WTC11 (cell line): ENCODE measurements at regions not wholly inside any gene's neighbourhood (a gene's known extent, or its start where the extent isn't known, plus 50 kb on each side); places are given as distances from the start of the nearest gene placed in this dataset.

Experiments
- ATAC-seq: fragments of 200-7000 bp; cut with Tn5 transposase; 2 replicates; pipeline ENCODE4 v1.10.0; 2021; ENCODE audit warnings: mild to moderate bottlenecking, moderate library complexity
- CTCF ChIA-PET: fragments of 300-600 bp; sonication (Branson Sonifier 250); formaldehyde crosslinking; loops from one replicate; lab custom pipeline; 2021; ENCODE audit warnings: antibody characterized with exemption; lab: Charles Lee
- POLR2A ChIA-PET: fragments of 350-600 bp; sonication (Branson Sonifier 250); formaldehyde crosslinking; loops from one replicate; lab custom pipeline; 2021; ENCODE audit warnings: antibody characterized with exemption; lab: Charles Lee
- DNase-seq: peaks from one replicate; pipeline ENCODE4 v3.0.0; 2021; ENCODE audit warnings: low spot score
- H3K27ac Mint-ChIP-seq: 2 replicates; pipeline ENCODE4 v1.8.0; 2021; ENCODE audit warnings: mixed read lengths
- H3K27me3 Mint-ChIP-seq: 2 replicates; pipeline ENCODE4 v1.8.0; 2021; ENCODE audit warnings: low read depth, mild to moderate bottlenecking, moderate library complexity, mixed read lengths
- H3K36me3 Mint-ChIP-seq: 2 replicates; pipeline ENCODE4 v1.8.0; 2021; ENCODE audit warnings: mixed read lengths
- H3K4me1 Mint-ChIP-seq: 2 replicates; pipeline ENCODE4 v1.8.0; 2022; ENCODE audit warnings: mixed read lengths
- H3K4me3 Mint-ChIP-seq: 2 replicates; pipeline ENCODE4 v1.8.0; 2021; ENCODE audit warnings: mild to moderate bottlenecking, moderate library complexity, mixed read lengths
- H3K9me3 Mint-ChIP-seq: 2 replicates; pipeline ENCODE4 v1.8.0; 2021; ENCODE audit warnings: mixed read lengths
- AFF4 ChIP-seq: sonication (generic); formaldehyde crosslinking; IDR thresholded peaks from 2 replicates; pipeline ENCODE4 v1.8.1; 2023; ENCODE audit warnings: mild to moderate bottlenecking, missing genetic modification reagents, borderline replicate concordance
- CREB1 ChIP-seq: sonication (generic); formaldehyde crosslinking; IDR thresholded peaks from 2 replicates; pipeline ENCODE4 v1.8.0; 2023; ENCODE audit warnings: mild to moderate bottlenecking, missing genetic modification reagents
- E2F5 ChIP-seq: sonication (generic); formaldehyde crosslinking; IDR thresholded peaks from 2 replicates; pipeline ENCODE4 v1.8.1; 2022; ENCODE audit warnings: mild to moderate bottlenecking, moderate library complexity, missing genetic modification reagents
- ELF4 ChIP-seq: sonication (generic); formaldehyde crosslinking; IDR thresholded peaks from 2 replicates; pipeline ENCODE4 v1.8.1; 2022; ENCODE audit warnings: low read depth, mild to moderate bottlenecking, moderate library complexity, missing genetic modification reagents
- ETV6 ChIP-seq: sonication (generic); formaldehyde crosslinking; IDR thresholded peaks from 2 replicates; pipeline ENCODE4 v1.8.1; 2022; ENCODE audit warnings: mild to moderate bottlenecking, missing genetic modification reagents
- FOXK1 ChIP-seq: sonication (generic); formaldehyde crosslinking; IDR thresholded peaks from 2 replicates; pipeline ENCODE4 v1.8.0; 2022; ENCODE audit warnings: mild to moderate bottlenecking, moderate library complexity, missing genetic modification reagents
- HMGA2 ChIP-seq: fragments of 250-450 bp; sonication (Bioruptor Pico); IDR thresholded peaks from 2 replicates; pipeline ENCODE4 v1.4.0; 2021; ENCODE audit warnings: mild to moderate bottlenecking, moderate library complexity
- JAZF1 ChIP-seq: fragments of 250-450 bp; sonication (Bioruptor Pico); IDR thresholded peaks from 2 replicates; pipeline ENCODE4 v1.9.0; 2021; ENCODE audit warnings: moderate library complexity, mild to moderate bottlenecking, inconsistent platforms
- MAX ChIP-seq: sonication (generic); formaldehyde crosslinking; IDR thresholded peaks from 2 replicates; pipeline ENCODE4 v1.8.0; 2022; ENCODE audit warnings: mild to moderate bottlenecking, missing genetic modification reagents
- NFE2L1 ChIP-seq: sonication (generic); formaldehyde crosslinking; IDR thresholded peaks from 2 replicates; pipeline ENCODE4 v1.8.1; 2023; ENCODE audit warnings: missing genetic modification reagents
- NR1H2 ChIP-seq: sonication (generic); formaldehyde crosslinking; IDR thresholded peaks from 2 replicates; pipeline ENCODE4 v1.9.0; 2021; ENCODE audit warnings: mild to moderate bottlenecking, moderate library complexity, missing genetic modification reagents
- SMAD3 ChIP-seq: sonication (generic); formaldehyde crosslinking; IDR thresholded peaks from 2 replicates; pipeline ENCODE4 v1.8.0; 2022; ENCODE audit warnings: missing genetic modification reagents, mild to moderate bottlenecking, borderline replicate concordance
- SMAD4 ChIP-seq: sonication (generic); formaldehyde crosslinking; IDR thresholded peaks from 2 replicates; pipeline ENCODE4 v1.8.0; 2022; ENCODE audit warnings: mild to moderate bottlenecking, missing genetic modification reagents
- SOX15 ChIP-seq: fragments of 250-450 bp; sonication (Bioruptor Pico); IDR thresholded peaks from 2 replicates; pipeline ENCODE4 v1.9.0; 2021; ENCODE audit warnings: mild to moderate bottlenecking
- TP53 ChIP-seq: sonication (generic); formaldehyde crosslinking; IDR thresholded peaks from 2 replicates; pipeline ENCODE4 v1.8.1; 2023; ENCODE audit warnings: mild to moderate bottlenecking, missing genetic modification reagents
- USF1 ChIP-seq: sonication (generic); formaldehyde crosslinking; IDR thresholded peaks from 2 replicates; pipeline ENCODE4 v1.8.0; 2022; ENCODE audit warnings: mild to moderate bottlenecking, missing genetic modification reagents
- USF2 ChIP-seq: sonication (generic); formaldehyde crosslinking; IDR thresholded peaks from 2 replicates; pipeline ENCODE4 v1.8.1; 2023; ENCODE audit warnings: mild to moderate bottlenecking, missing genetic modification reagents, moderate library complexity
- ZBTB43 ChIP-seq: sonication (generic); formaldehyde crosslinking; IDR thresholded peaks from 2 replicates; pipeline ENCODE4 v1.8.1; 2023; ENCODE audit warnings: mild to moderate bottlenecking, missing genetic modification reagents
- ZNF138 ChIP-seq: sonication (generic); formaldehyde crosslinking; conservative IDR thresholded peaks from 2 replicates; pipeline ENCODE4 v1.8.1; 2022; ENCODE audit warnings: mild to moderate bottlenecking, moderate library complexity, missing genetic modification reagents
- ZNF396 ChIP-seq: fragments of 250-450 bp; sonication (Bioruptor Pico); IDR thresholded peaks from 2 replicates; pipeline ENCODE4 v1.8.0; 2021; ENCODE audit warnings: mild to moderate bottlenecking, moderate library complexity, borderline replicate concordance
- ZNF416 ChIP-seq: fragments of 250-450 bp; sonication (Bioruptor Pico); IDR thresholded peaks from 2 replicates; pipeline ENCODE4 v1.9.0; 2021; ENCODE audit warnings: mild to moderate bottlenecking, inconsistent platforms
- ZNF532 ChIP-seq: fragments of 250-450 bp; sonication (Bioruptor Pico); IDR thresholded peaks from 2 replicates; pipeline ENCODE4 v1.9.0; 2021; ENCODE audit warnings: mild to moderate bottlenecking, borderline replicate concordance

- Mint-ChIP-seq H3K27me3 (peaks cover 4% of the 10 kb centered on the region), H3K27ac (peak overlapping the region; percentile 27), H3K9me3 (peaks cover 18% of the 10 kb centered on the region), H3K4me1 (peaks cover 67% of the 10 kb centered on the region), H3K36me3 (peaks cover 23% of the 10 kb centered on the region), H3K4me3 (no peak overlapping the region)
- ChIA-PET CTCF (no interaction called here), POLR2A (no interaction called here)
- ATAC-seq (no peak), DNase-seq (no peak)
- TF ChIP-seq SOX15 = no peak
- no peak for TF ChIP-seq ZBTB43 (CRISPR knock-in tag)
- TF ChIP-seq FOXK1 = no peak
- TF ChIP-seq HMGA2 (CRISPR knock-in tag) = no peak
- no peak for TF ChIP-seq ZNF138
- TF ChIP-seq MAX = no peak
- no peak for TF ChIP-seq ZNF396 (CRISPR knock-in tag)
- no peak for TF ChIP-seq E2F5 (CRISPR knock-in tag)
- no peak for TF ChIP-seq CREB1
- TF ChIP-seq TP53 (CRISPR knock-in tag) = no peak
- TF ChIP-seq NFE2L1 (CRISPR knock-in tag) = no peak
- no peak for TF ChIP-seq ZNF532 (CRISPR knock-in tag)
Observed at GRCh38 chr18:27558388-27559155, 373.5 kb upstream of the CHST9 start.

GRCh38 chr18:27556741-27557140, 371.6 kb upstream of the CHST9 start:
- Mint-ChIP-seq H3K4me1 (peaks cover 49% of the 10 kb centered on the region), H3K9me3 (peaks cover 19% of the 10 kb centered on the region), H3K4me3 (peak overlapping the region; percentile 3; the same call in 1 of the 2 replicates), H3K36me3 (peaks cover 24% of the 10 kb centered on the region)
- ChIA-PET CTCF (no interaction called here), POLR2A (no interaction called here)
- DNase-seq (no peak), ATAC-seq (no peak)
- TF ChIP-seq USF2 (CRISPR knock-in tag) (peak; percentile 38; the same call in 1 of the 2 replicates), ZNF416 (no peak), JAZF1 (CRISPR knock-in tag) (no peak), SMAD4 (CRISPR knock-in tag) (no peak), AFF4 (CRISPR knock-in tag) (no peak), MAX (peak; percentile 42; the same call in 1 of the 2 replicates), ETV6 (CRISPR knock-in tag) (0 out of 2 replicates have a peak, but pooled peaks have one; percentile 34), NR1H2 (no peak), ELF4 (CRISPR knock-in tag) (no peak), USF1 (CRISPR knock-in tag) (peak; percentile 16; the same call in 1 of the 2 replicates), SMAD3 (CRISPR knock-in tag) (no peak)
- TF ChIP-seq, all 79 proteins: peak for 4
- Mint-ChIP-seq H3K27me3 (peaks cover 4% of the 10 kb centered on the region), H3K27ac (peak overlapping the region; percentile 50; the same call in 1 of the 2 replicates)
